CD4-positive, alpha-beta T cell treated with Interleukin-1 beta for 1 hour (primary cell): ENCODE measurements at regions not wholly inside any gene's neighbourhood (a gene's known extent, or its start where the extent isn't known, plus 50 kb on each side); places are given as distances from the start of the nearest gene placed in this dataset.

Experiments used
- DNase-seq, 2 donors: peaks; one replicate each; pipeline ENCODE4 v3.0.0-alpha.2; 2020 to 2022

GRCh38 chr12:130216031-130216430, 53.8 kb downstream of the FZD10 start:
- DNase-seq = no peak

GRCh38 chr12:130218682-130219081, 56.4 kb downstream of the FZD10 start:
- no peak for DNase-seq

GRCh38 chr12:130219929-130220705, 57.9 kb downstream of the FZD10 start:
- DNase-seq = no peak

GRCh38 chr12:130220706-130221100, 58.4 kb downstream of the FZD10 start:
- DNase-seq = no peak

GRCh38 chr12:130222519-130223218, 60.4 kb downstream of the FZD10 start:
- DNase-seq = no peak

- DNase-seq = no peak
Measured at GRCh38 chr12:130223767-130224244, 61.5 kb downstream of the FZD10 start.

GRCh38 chr12:130224613-130225012, 62.3 kb downstream of the FZD10 start:
- no peak for DNase-seq

GRCh38 chr12:130225347-130225746, 63.1 kb downstream of the FZD10 start:
- DNase-seq = no peak

- no peak for DNase-seq
Measured at GRCh38 chr12:130226126-130226525, 63.9 kb downstream of the FZD10 start.

- DNase-seq = no peak
Measured at GRCh38 chr12:130226771-130227170, 64.5 kb downstream of the FZD10 start.

GRCh38 chr12:130227641-130228040, 65.4 kb downstream of the FZD10 start:
- no peak for DNase-seq

GRCh38 chr12:130236446-130236845, 74.2 kb downstream of the FZD10 start:
- DNase-seq = no peak

GRCh38 chr12:130240831-130241590, 78.7 kb downstream of the FZD10 start:
- no peak for DNase-seq

GRCh38 chr12:130242506-130242905, 80.2 kb downstream of the FZD10 start:
- no peak for DNase-seq

GRCh38 chr12:130245251-130245650, 83.0 kb downstream of the FZD10 start:
- no peak for DNase-seq

- no peak for DNase-seq
Measured at GRCh38 chr12:130246560-130246959, 84.3 kb downstream of the FZD10 start.

GRCh38 chr12:130247634-130248237, 85.5 kb downstream of the FZD10 start:
- no peak for DNase-seq

- no peak for DNase-seq
Measured at GRCh38 chr12:130249376-130249775, 87.1 kb downstream of the FZD10 start.

- no peak for DNase-seq
Measured at GRCh38 chr12:130251236-130251780, 86.4 kb upstream of the PIWIL1 start.

GRCh38 chr12:130253866-130254265, 83.8 kb upstream of the PIWIL1 start:
- DNase-seq = no peak

- no peak for DNase-seq
Measured at GRCh38 chr12:130254461-130255276, 83.0 kb upstream of the PIWIL1 start.

GRCh38 chr12:130258863-130259262, 78.8 kb upstream of the PIWIL1 start:
- no peak for DNase-seq
